HUES48 (cell line): ENCODE measurements at regions not wholly inside any gene's neighbourhood (a gene's known extent, or its start where the extent isn't known, plus 50 kb on each side); places are given as distances from the start of the nearest gene placed in this dataset.

Source experiments
- H3K27ac ChIP-seq: one replicate; pipeline ENCODE4 v1.7.0; 2013; ENCODE audit warnings: low read depth, low read length, inconsistent platforms
- H3K27me3 ChIP-seq: 2 replicates; pipeline ENCODE4 v1.6.1; 2013; ENCODE audit warnings: mild to moderate bottlenecking, low read length; ENCODE audit not compliant: control insufficient read depth, insufficient read depth
- H3K36me3 ChIP-seq: 2 replicates; pipeline ENCODE4 v1.6.1; 2013; ENCODE audit warnings: low read length; ENCODE audit not compliant: control insufficient read depth, insufficient read depth
- H3K4me1 ChIP-seq: 2 replicates; pipeline ENCODE4 v1.6.1; 2013; ENCODE audit warnings: mild to moderate bottlenecking, low read length; ENCODE audit not compliant: control insufficient read depth, insufficient read depth
- H3K4me3 ChIP-seq: 2 replicates; pipeline ENCODE4 v1.5.1; 2013; ENCODE audit warnings: mild to moderate bottlenecking, low read depth, low read length
- H3K9ac ChIP-seq: 2 replicates; pipeline ENCODE4 v1.6.1; 2013; ENCODE audit warnings: mild to moderate bottlenecking, low read depth, low read length, moderate library complexity
- H3K9me3 ChIP-seq: 2 replicates; pipeline ENCODE4 v1.6.1; 2013; ENCODE audit warnings: low read length; ENCODE audit not compliant: control insufficient read depth, insufficient read depth

- Histone ChIP-seq H3K9me3 (no peaks in the 10 kb centered on the region), H3K9ac (no peak overlapping the region), H3K4me3 (no peak overlapping the region), H3K27me3 (no peaks in the 10 kb centered on the region), H3K36me3 (no peaks in the 10 kb centered on the region), H3K27ac (no peak overlapping the region), H3K4me1 (peaks cover 15% of the 10 kb centered on the region; the same call in 1 of the 2 replicates)
Measured at GRCh38 chr6:98586163-98586562, 248.2 kb upstream of the POU3F2 start.

GRCh38 chr6:98587555-98587954 lies 246.8 kb upstream of the POU3F2 start:
- Histone ChIP-seq H3K9ac (no peak overlapping the region), H3K4me3 (no peak overlapping the region), H3K27me3 (no peaks in the 10 kb centered on the region), H3K36me3 (no peaks in the 10 kb centered on the region), H3K27ac (no peak overlapping the region), H3K9me3 (no peaks in the 10 kb centered on the region), H3K4me1 (peaks cover 13% of the 10 kb centered on the region; the same call in 1 of the 2 replicates)

- H3K27me3 ChIP-seq = no peaks in the 10 kb centered on the region
- no peaks in the 10 kb centered on the region for H3K9me3 ChIP-seq
- no peaks in the 10 kb centered on the region for H3K36me3 ChIP-seq
- H3K4me3 ChIP-seq = no peak overlapping the region
- peaks cover 24% of the 10 kb centered on the region; the same call in 1 of the 2 replicates for H3K4me1 ChIP-seq
- no peak overlapping the region for H3K27ac ChIP-seq
- no peak overlapping the region for H3K9ac ChIP-seq
Measured at GRCh38 chr6:98589536-98589935, 244.8 kb upstream of the POU3F2 start.

- H3K9me3 ChIP-seq = no peaks in the 10 kb centered on the region
- peaks cover 24% of the 10 kb centered on the region; the same call in 1 of the 2 replicates for H3K4me1 ChIP-seq
- H3K9ac ChIP-seq = no peak overlapping the region
- no peak overlapping the region for H3K4me3 ChIP-seq
- H3K36me3 ChIP-seq = no peaks in the 10 kb centered on the region
- H3K27ac ChIP-seq = no peak overlapping the region
- H3K27me3 ChIP-seq = no peaks in the 10 kb centered on the region
Measured at GRCh38 chr6:98590136-98590681, 244.2 kb upstream of the POU3F2 start.

GRCh38 chr6:98590997-98591396 lies 243.4 kb upstream of the POU3F2 start:
- no peak overlapping the region for H3K27ac ChIP-seq
- no peaks in the 10 kb centered on the region for H3K9me3 ChIP-seq
- H3K27me3 ChIP-seq = no peaks in the 10 kb centered on the region
- H3K4me1 ChIP-seq = peaks cover 24% of the 10 kb centered on the region; the same call in 1 of the 2 replicates
- H3K4me3 ChIP-seq = no peak overlapping the region
- H3K36me3 ChIP-seq = no peaks in the 10 kb centered on the region
- H3K9ac ChIP-seq = no peak overlapping the region

- Histone ChIP-seq H3K9me3 (no peaks in the 10 kb centered on the region), H3K9ac (no peak overlapping the region), H3K4me1 (peaks cover 19% of the 10 kb centered on the region; the same call in 1 of the 2 replicates), H3K27me3 (no peaks in the 10 kb centered on the region), H3K36me3 (no peaks in the 10 kb centered on the region), H3K27ac (no peak overlapping the region), H3K4me3 (no peak overlapping the region)
Measured at GRCh38 chr6:98593676-98594075, 240.7 kb upstream of the POU3F2 start.

- H3K9me3 ChIP-seq = no peaks in the 10 kb centered on the region
- H3K4me3 ChIP-seq = no peak overlapping the region
- H3K4me1 ChIP-seq = peaks cover 10% of the 10 kb centered on the region; the same call in 1 of the 2 replicates
- no peak overlapping the region for H3K27ac ChIP-seq
- H3K9ac ChIP-seq = no peak overlapping the region
- no peaks in the 10 kb centered on the region for H3K36me3 ChIP-seq
- H3K27me3 ChIP-seq = no peaks in the 10 kb centered on the region
Measured at GRCh38 chr6:98601716-98602115, 232.7 kb upstream of the POU3F2 start.

GRCh38 chr6:98605705-98606104 lies 228.7 kb upstream of the POU3F2 start:
- Histone ChIP-seq H3K4me1 (peaks cover 10% of the 10 kb centered on the region; the same call in 1 of the 2 replicates), H3K9ac (no peak overlapping the region), H3K27ac (no peak overlapping the region), H3K27me3 (no peaks in the 10 kb centered on the region), H3K36me3 (no peaks in the 10 kb centered on the region), H3K4me3 (no peak overlapping the region), H3K9me3 (no peaks in the 10 kb centered on the region)

- Histone ChIP-seq H3K27me3 (no peaks in the 10 kb centered on the region), H3K9ac (no peak overlapping the region), H3K36me3 (no peaks in the 10 kb centered on the region), H3K9me3 (no peaks in the 10 kb centered on the region), H3K27ac (peak overlapping the region; percentile 86), H3K4me1 (peaks cover 56% of the 10 kb centered on the region), H3K4me3 (peak overlapping the region; percentile 43)
Measured at GRCh38 chr6:98627129-98627775, 207.1 kb upstream of the POU3F2 start.

- Histone ChIP-seq H3K9ac (no peak overlapping the region), H3K9me3 (no peaks in the 10 kb centered on the region), H3K36me3 (no peaks in the 10 kb centered on the region), H3K27ac (peak overlapping the region; percentile 67), H3K27me3 (no peaks in the 10 kb centered on the region), H3K4me3 (no peak overlapping the region), H3K4me1 (peaks cover 84% of the 10 kb centered on the region)
Measured at GRCh38 chr6:98633886-98634285, 200.5 kb upstream of the POU3F2 start.

- no peak overlapping the region for H3K9ac ChIP-seq
- peaks cover 84% of the 10 kb centered on the region for H3K4me1 ChIP-seq
- no peak overlapping the region for H3K4me3 ChIP-seq
- H3K27me3 ChIP-seq = no peaks in the 10 kb centered on the region
- no peaks in the 10 kb centered on the region for H3K36me3 ChIP-seq
- H3K27ac ChIP-seq = peak overlapping the region; percentile 67
- H3K9me3 ChIP-seq = no peaks in the 10 kb centered on the region
Measured at GRCh38 chr6:98634569-98634968, 199.8 kb upstream of the POU3F2 start.
